ENCODE measurements at regions not wholly inside any gene's neighbourhood (a gene's known extent, or its start where the extent isn't known, plus 50 kb on each side); places are given as distances from the start of the nearest gene placed in this dataset.

DNA sequence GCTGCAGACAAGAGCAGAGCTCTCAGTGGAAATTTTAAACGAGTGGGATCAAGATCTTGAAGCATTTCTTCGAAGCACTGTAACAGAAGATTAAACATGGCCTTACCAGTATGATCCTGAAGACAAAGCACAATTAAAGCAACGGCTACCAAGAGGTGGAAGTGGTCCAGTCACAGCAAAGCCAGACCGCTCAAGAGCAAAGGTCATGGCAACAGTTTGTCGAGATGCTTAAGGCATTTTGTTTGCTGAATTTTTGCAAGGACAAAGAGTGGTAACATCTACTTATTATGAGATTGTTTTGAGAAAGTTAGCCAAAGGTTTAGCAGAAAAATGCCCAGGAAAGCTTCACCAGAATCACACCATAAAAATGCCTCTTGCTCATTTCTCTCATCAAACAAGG is 153.4 kb upstream of the CARMIL1 start:
- Mint-ChIP-seq H3K27ac (no peak overlapping the region), H3K27me3 (no peaks in the 10 kb centered on the region), H3K36me3 (no peaks in the 10 kb centered on the region), H3K4me3 (no peak overlapping the region), H3K4me1 (ENCODE audit: unreplicated experiment) (peaks cover 5% of the 10 kb centered on the region), H3K9me3 (peaks cover 4% of the 10 kb centered on the region)
- TF ChIP-seq CTCF (conservative IDR thresholded peaks at IDR 0.05), result no peak
- DNase-seq (ENCODE audit: extremely low spot score, unreplicated experiment), result no peak

- no peak for DNase-seq (ENCODE audit: extremely low spot score, unreplicated experiment)
- peaks cover 4% of the 10 kb centered on the region for H3K9me3 Mint-ChIP-seq
- TF ChIP-seq CTCF (conservative IDR thresholded peaks at IDR 0.05), result no peak
- H3K4me1 Mint-ChIP-seq (ENCODE audit: unreplicated experiment), result peaks cover under 1% of the 10 kb centered on the region
- no peak overlapping the region for H3K4me3 Mint-ChIP-seq
- no peaks in the 10 kb centered on the region for H3K36me3 Mint-ChIP-seq
- H3K27me3 Mint-ChIP-seq, result no peaks in the 10 kb centered on the region
- H3K27ac Mint-ChIP-seq, result no peak overlapping the region
These were observed 151.9 kb upstream of the CARMIL1 start for GRCh38 chr6:25127076-25127837.

DNA sequence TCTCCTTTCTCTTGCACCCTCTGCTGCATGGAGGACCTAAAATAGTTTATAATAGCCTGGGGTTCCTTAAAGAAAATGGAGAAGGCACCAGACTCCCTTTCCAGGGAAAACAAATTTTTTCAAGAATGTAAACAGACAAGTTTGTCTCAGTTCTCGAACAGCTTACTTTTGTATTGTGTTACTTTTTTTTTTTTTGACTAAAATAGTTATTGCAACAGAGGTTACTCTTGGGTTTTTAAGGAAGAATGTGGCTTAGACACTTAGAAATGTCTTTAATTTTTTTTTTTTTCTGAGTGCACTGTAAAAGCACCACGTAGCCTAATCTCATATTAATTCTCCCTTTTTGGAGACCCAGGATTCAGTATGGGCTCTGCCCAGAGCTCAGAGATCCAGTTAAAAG is 148.7 kb upstream of the CARMIL1 start:
- H3K27me3 Mint-ChIP-seq, result no peaks in the 10 kb centered on the region
- TF ChIP-seq CTCF (conservative IDR thresholded peaks at IDR 0.05), result no peak
- no peaks in the 10 kb centered on the region for H3K4me1 Mint-ChIP-seq (ENCODE audit: unreplicated experiment)
- DNase-seq (ENCODE audit: extremely low spot score, unreplicated experiment), result no peak
- peaks cover 4% of the 10 kb centered on the region for H3K9me3 Mint-ChIP-seq
- H3K36me3 Mint-ChIP-seq, result no peaks in the 10 kb centered on the region
- H3K4me3 Mint-ChIP-seq, result no peak overlapping the region
- no peak overlapping the region for H3K27ac Mint-ChIP-seq

GRCh38 chr6:25132934-25133333 is 146.2 kb upstream of the CARMIL1 start:
- Mint-ChIP-seq H3K4me1 (ENCODE audit: unreplicated experiment) (no peaks in the 10 kb centered on the region), H3K27me3 (no peaks in the 10 kb centered on the region), H3K27ac (no peak overlapping the region), H3K9me3 (peaks cover 12% of the 10 kb centered on the region), H3K4me3 (no peak overlapping the region), H3K36me3 (no peaks in the 10 kb centered on the region)
- DNase-seq (ENCODE audit: extremely low spot score, unreplicated experiment), result no peak
- no peak for TF ChIP-seq CTCF (conservative IDR thresholded peaks at IDR 0.05)

DNA sequence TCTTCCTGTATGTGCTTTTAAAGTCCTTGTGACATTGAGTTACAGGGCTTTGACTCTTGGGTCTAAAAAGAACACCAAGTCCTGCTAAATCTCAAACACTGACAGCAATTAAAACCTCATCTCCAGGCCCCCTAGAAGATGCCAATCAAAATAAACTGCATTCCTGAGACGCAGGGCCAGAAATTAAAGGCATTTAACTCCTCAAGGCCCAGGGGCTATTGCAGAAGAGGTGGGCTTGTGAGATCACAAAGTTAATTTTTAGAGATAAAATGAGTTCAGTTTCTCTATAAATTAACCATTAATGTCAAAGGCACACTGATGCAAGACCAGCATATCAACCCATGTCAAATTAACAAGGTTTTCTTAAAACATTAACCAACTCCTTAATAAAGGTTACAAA is 145.6 kb upstream of the CARMIL1 start:
- H3K4me3 Mint-ChIP-seq, result no peak overlapping the region
- H3K27me3 Mint-ChIP-seq, result no peaks in the 10 kb centered on the region
- H3K4me1 Mint-ChIP-seq (ENCODE audit: unreplicated experiment), result peaks cover 5% of the 10 kb centered on the region
- H3K36me3 Mint-ChIP-seq, result no peaks in the 10 kb centered on the region
- no peak overlapping the region for H3K27ac Mint-ChIP-seq
- TF ChIP-seq CTCF (conservative IDR thresholded peaks at IDR 0.05), result no peak
- H3K9me3 Mint-ChIP-seq, result peaks cover 12% of the 10 kb centered on the region
- DNase-seq (ENCODE audit: extremely low spot score, unreplicated experiment), result no peak
